HG03025 (cell line): ENCODE measurements at regions not wholly inside any gene's neighbourhood (a gene's known extent, or its start where the extent isn't known, plus 50 kb on each side); places are given as distances from the start of the nearest gene placed in this dataset.

Source experiments
- ATAC-seq: cut with Tn5 transposase; IDR thresholded peaks from one replicate; pipeline ENCODE4 v1.9.1; 2021; ENCODE audit warnings: mild to moderate bottlenecking, moderate library complexity; ENCODE audit not compliant: unreplicated experiment, low FRiP score

- ATAC-seq: no peak
These were observed 1327.1 kb downstream of the MAT2B start for GRCh38 chr5:164832516-164832915.

- ATAC-seq: no peak
These were observed 1338.9 kb downstream of the MAT2B start for GRCh38 chr5:164844348-164844747.

GRCh38 chr5:164860896-164861295 lies 1355.5 kb downstream of the MAT2B start:
- ATAC-seq: no peak

- ATAC-seq: no peak
These were observed 1356.2 kb downstream of the MAT2B start for GRCh38 chr5:164861610-164862009.

- peak; percentile 68 for ATAC-seq
These were observed 1363.3 kb downstream of the MAT2B start for GRCh38 chr5:164868761-164869160.

GRCh38 chr5:164869325-164869724 lies 1363.9 kb downstream of the MAT2B start:
- peak; percentile 54 for ATAC-seq

- no peak for ATAC-seq
These were observed 1371.4 kb downstream of the MAT2B start for GRCh38 chr5:164876793-164877192.

GRCh38 chr5:164881442-164881841 lies 1376.0 kb downstream of the MAT2B start:
- ATAC-seq: no peak

- ATAC-seq: no peak
These were observed 1379.8 kb downstream of the MAT2B start for GRCh38 chr5:164885179-164885578.

- no peak for ATAC-seq
These were observed 1387.7 kb downstream of the MAT2B start for GRCh38 chr5:164893071-164893470.

GRCh38 chr5:164898705-164899104 lies 1393.3 kb downstream of the MAT2B start:
- ATAC-seq: no peak

GRCh38 chr5:164909673-164910072 lies 1404.3 kb downstream of the MAT2B start:
- no peak for ATAC-seq

GRCh38 chr5:164921722-164922121 lies 1416.3 kb downstream of the MAT2B start:
- no peak for ATAC-seq

GRCh38 chr5:164934039-164934438 lies 1428.6 kb downstream of the MAT2B start:
- no peak for ATAC-seq

GRCh38 chr5:164934561-164934960 lies 1429.1 kb downstream of the MAT2B start:
- ATAC-seq: no peak

- no peak for ATAC-seq
These were observed 1435.7 kb downstream of the MAT2B start for GRCh38 chr5:164941132-164941531.

- ATAC-seq: no peak
These were observed 1445.5 kb downstream of the MAT2B start for GRCh38 chr5:164950927-164951326.

GRCh38 chr5:164951570-164951969 lies 1446.2 kb downstream of the MAT2B start:
- no peak for ATAC-seq

- no peak for ATAC-seq
These were observed 1453.3 kb downstream of the MAT2B start for GRCh38 chr5:164958688-164959087.

- no peak for ATAC-seq
These were observed 1454.3 kb downstream of the MAT2B start for GRCh38 chr5:164959761-164960160.

- no peak for ATAC-seq
These were observed 1457.0 kb downstream of the MAT2B start for GRCh38 chr5:164962329-164962961.

GRCh38 chr5:164966611-164967010 lies 1461.2 kb downstream of the MAT2B start:
- ATAC-seq: no peak

- ATAC-seq: no peak
These were observed 1461.9 kb downstream of the MAT2B start for GRCh38 chr5:164967354-164967753.
